ENCODE measurements at regions not wholly inside any gene's neighbourhood (a gene's known extent, or its start where the extent isn't known, plus 50 kb on each side); places are given as distances from the start of the nearest gene placed in this dataset.

DNA sequence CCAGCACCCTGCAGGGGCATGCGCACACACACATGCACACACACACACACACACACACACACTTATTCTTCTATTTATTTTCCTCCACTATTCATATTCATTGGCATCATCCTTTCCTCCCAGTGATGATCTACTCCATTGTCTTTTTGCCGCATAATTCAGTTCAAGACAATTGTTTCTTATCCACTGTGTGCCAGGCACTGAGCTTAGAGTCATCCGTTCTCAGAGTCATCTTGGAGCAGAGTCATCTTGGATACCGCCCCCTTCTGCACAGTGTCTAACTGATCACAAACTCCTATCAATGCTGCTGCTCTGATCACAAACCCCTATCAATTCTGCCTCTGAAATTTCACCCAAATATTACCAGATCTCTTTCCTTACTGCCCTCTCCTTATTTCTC, 102.8 kb upstream of the PROX1 start:
- TF ChIP-seq, protein P1, sequence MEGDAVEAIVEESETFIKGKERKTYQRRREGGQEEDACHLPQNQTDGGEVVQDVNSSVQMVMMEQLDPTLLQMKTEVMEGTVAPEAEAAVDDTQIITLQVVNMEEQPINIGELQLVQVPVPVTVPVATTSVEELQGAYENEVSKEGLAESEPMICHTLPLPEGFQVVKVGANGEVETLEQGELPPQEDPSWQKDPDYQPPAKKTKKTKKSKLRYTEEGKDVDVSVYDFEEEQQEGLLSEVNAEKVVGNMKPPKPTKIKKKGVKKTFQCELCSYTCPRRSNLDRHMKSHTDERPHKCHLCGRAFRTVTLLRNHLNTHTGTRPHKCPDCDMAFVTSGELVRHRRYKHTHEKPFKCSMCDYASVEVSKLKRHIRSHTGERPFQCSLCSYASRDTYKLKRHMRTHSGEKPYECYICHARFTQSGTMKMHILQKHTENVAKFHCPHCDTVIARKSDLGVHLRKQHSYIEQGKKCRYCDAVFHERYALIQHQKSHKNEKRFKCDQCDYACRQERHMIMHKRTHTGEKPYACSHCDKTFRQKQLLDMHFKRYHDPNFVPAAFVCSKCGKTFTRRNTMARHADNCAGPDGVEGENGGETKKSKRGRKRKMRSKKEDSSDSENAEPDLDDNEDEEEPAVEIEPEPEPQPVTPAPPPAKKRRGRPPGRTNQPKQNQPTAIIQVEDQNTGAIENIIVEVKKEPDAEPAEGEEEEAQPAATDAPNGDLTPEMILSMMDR (IDR thresholded peaks at IDR 0.05; ENCODE audit: control insufficient read depth, extremely low read depth, insufficient read depth): no peak
- DNase-seq (ENCODE audit: low read depth): no peak
- H3K4me3 ChIP-seq (ENCODE audit: low read depth, low read length): no peak overlapping the region

DNA sequence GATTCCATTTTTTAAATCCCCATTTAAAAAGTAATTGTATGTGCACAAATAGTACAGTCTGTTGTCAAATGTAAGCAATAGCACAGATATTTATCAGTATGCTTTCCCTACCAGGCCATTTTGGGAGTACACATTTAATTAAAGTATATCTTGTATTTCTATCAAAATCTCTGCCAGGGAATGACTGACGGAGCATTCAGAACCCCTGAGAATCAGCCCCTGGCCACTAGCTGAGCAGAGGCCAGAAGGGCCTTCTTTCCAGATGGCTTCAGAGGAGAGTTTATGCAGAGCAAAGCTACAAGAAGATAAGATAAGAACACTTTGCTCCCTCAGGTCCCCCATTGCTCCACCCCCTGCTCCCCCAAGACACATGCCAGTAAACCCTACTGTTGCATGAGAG, 99.9 kb upstream of the PROX1 start:
- no peak for DNase-seq (ENCODE audit: low read depth)
- TF ChIP-seq, protein P1 (IDR thresholded peaks at IDR 0.05; ENCODE audit: control insufficient read depth, extremely low read depth, insufficient read depth): no peak
- no peak overlapping the region for H3K4me3 ChIP-seq (ENCODE audit: low read depth, low read length)

DNA sequence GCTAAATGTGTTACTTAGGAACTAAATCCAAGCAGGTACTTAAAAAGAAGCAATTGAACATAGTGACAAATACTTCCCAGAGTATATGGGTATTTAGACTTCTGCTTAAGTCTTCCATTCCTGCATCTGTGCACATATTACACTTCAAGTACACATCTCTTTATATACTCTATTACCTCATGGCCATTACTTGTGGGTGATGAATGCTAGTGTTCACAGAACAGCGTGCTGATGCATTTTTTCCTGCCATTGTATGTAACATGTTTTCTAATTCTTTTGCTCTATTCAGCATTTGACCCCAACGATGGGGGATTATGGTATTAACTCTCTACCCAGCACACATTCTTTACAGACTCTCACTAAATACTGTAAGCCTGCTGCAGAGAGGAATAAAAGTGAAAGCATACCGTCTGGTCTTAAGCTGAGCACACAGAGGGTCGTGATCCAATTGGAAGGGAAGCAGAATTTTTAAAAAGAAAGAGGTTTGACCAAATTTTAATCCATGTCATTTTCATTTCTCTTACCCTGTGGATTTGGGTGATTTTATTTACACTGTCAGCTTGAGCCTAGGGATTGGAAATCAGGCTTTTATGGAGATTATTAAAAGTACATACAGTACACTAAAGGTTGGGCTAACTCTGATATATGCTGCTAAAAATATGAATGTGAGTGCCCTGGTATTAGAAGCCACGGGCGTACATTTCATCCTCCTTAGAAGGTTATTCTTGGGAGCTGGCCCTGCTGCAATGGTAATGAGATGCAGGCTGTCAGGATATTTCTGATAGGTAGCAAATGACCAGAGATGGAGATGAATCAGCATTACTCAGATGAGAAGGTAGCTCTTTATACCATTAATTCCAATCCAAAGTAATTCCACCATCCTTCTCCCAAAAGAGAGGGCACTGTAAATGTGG, 95.5 kb upstream of the PROX1 start:
- DNase-seq (ENCODE audit: low read depth): no peak
- TF ChIP-seq, protein P1 (IDR thresholded peaks at IDR 0.05; ENCODE audit: control insufficient read depth, extremely low read depth, insufficient read depth): no peak
- no peak overlapping the region for H3K4me3 ChIP-seq (ENCODE audit: low read depth, low read length)

DNA sequence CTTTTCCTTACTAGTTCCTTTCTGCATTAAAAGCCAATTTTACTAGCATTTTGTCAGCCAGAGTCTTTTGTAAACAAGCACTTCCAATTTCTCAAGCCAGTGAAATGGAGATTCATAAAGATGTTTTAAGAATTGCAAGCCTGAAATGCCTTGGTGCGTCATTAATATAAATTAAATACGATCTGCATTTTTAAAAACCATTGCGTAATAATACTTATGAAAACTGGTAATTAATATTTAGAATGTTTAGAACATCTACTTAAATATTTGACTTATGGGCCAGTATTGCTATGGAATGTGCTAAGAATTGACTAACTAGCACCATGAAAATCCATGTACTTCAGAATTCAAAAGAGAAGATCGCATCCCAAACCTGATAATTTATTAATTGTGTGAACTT, 89.1 kb upstream of the PROX1 start:
- DNase-seq (ENCODE audit: low read depth): no peak
- TF ChIP-seq, protein P1 (IDR thresholded peaks at IDR 0.05; ENCODE audit: control insufficient read depth, extremely low read depth, insufficient read depth): no peak

DNA sequence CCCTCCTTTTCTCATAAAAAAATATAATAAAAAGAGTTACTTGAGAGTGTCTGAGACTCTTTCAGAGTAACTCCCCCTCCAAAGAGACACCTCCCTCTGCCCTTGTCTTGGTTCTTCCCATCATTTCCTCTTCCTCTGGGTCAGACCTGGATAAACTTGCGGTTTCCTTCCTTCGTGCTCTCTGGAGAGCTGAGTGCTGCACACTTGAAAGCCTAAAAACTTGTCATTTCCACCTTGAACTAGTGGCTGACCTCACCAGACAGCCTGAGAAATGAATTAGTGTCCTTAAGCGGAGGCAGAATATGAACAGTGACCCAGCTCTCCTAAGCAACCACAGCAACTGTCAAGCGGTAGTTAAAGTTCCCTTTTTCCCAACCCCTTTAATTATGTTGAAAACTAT, 88.4 kb upstream of the PROX1 start:
- H3K4me3 ChIP-seq (ENCODE audit: low read depth, low read length): no peak overlapping the region
- no peak for DNase-seq (ENCODE audit: low read depth)
- TF ChIP-seq, protein P1 (IDR thresholded peaks at IDR 0.05; ENCODE audit: control insufficient read depth, extremely low read depth, insufficient read depth): no peak

More for the DNA sequence above, 89.1 kb upstream of the PROX1 start:
- no peak overlapping the region for H3K4me3 ChIP-seq (ENCODE audit: low read depth, low read length)

DNA sequence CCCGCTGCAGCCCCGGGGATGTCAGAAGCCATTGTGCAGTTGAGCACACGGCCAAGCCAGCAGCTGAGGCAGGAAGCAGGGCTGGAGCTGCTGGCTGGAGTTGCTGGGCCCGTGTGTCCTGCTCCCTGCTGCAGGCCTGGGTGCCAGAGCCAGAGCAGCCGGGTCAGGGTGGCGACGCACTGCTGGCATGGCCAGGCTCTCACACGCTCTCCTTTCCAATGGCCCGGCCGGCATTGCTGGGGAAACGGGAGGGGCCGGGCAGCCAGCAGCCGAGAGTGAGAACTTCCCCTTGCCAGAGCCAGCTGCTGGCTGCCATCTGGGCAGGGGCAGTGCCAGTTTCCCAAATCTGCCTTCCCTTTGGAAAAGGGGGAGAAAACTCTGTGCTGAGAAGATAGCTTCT, 82.4 kb upstream of the PROX1 start:
- H3K4me3 ChIP-seq (ENCODE audit: low read depth, low read length): no peak overlapping the region
- DNase-seq (ENCODE audit: low read depth): no peak
- TF ChIP-seq, protein P1 (IDR thresholded peaks at IDR 0.05; ENCODE audit: control insufficient read depth, extremely low read depth, insufficient read depth): no peak

DNA sequence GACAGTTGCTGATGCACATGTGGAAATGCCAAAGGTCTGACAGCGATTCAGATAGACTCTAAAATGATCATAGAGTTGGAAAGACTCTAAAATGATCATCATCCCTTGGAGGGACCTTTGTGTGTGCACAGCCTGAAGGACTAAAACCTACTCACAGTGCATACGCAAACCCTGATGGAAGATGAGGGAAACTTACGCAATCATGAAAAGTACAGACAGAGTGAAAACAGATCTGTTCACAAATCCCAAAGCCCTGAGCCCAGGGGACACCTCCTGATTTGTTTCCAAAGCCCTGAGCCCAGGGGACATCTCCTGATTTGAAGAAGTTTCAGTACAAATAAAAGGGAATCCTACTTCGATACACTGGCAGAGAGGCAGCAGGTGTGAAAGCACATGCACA, 79.3 kb upstream of the PROX1 start:
- DNase-seq (ENCODE audit: low read depth): no peak
- TF ChIP-seq, protein P1 (IDR thresholded peaks at IDR 0.05; ENCODE audit: control insufficient read depth, extremely low read depth, insufficient read depth): no peak
- no peak overlapping the region for H3K4me3 ChIP-seq (ENCODE audit: low read depth, low read length)
